ENCODE measurements at regions not wholly inside any gene's neighbourhood (a gene's known extent, or its start where the extent isn't known, plus 50 kb on each side); places are given as distances from the start of the nearest gene placed in this dataset.

- intact Hi-C loops (cut with micrococcal nuclease) = no loop called here
- Histone ChIP-seq H3K4me1 (ENCODE audit: control insufficient read depth in 1 of 2, insufficient read depth in 2 of 2, low read length in 2 of 2) (no peaks in the 10 kb centered on the region), H3K36me3 (replicated peaks in 1 of 2; ENCODE audit: control insufficient read depth in 1 of 2, insufficient read depth in 2 of 2, low read length in 2 of 2) (no peaks in the 10 kb centered on the region), H3K79me2 (ENCODE audit: insufficient read depth, low read length) (no peaks in the 10 kb centered on the region), H2AFZ (ENCODE audit: insufficient read depth, low read depth, low read length, poor library complexity, severe bottlenecking) (no peak overlapping the region), H3K4me2 (replicated peaks; ENCODE audit: extremely low read depth, low read length, poor library complexity, severe bottlenecking) (no peak overlapping the region), H3K27me3 (ENCODE audit: control insufficient read depth in 2 of 2, insufficient read depth in 2 of 2, low read length in 2 of 2) (no peaks in the 10 kb centered on the region), H3K9me3 (replicated peaks in 1 of 2; ENCODE audit: control insufficient read depth in 1 of 2, insufficient read depth in 1 of 2, low read length in 2 of 2) (no peaks in the 10 kb centered on the region), H4K20me1 (ENCODE audit: insufficient read depth, low read length) (no peaks in the 10 kb centered on the region), H3K27ac (ENCODE audit: low read depth in 1 of 2, low read length in 2 of 2) (no peak overlapping the region), H3K9ac (ENCODE audit: insufficient read depth, low read length, poor library complexity, severe bottlenecking) (no peak overlapping the region), H3K4me3 (replicated peaks in 1 of 3; ENCODE audit: low read depth in 2 of 3, low read length in 3 of 3) (no peak overlapping the region)
- Mint-ChIP-seq H3K27ac (no peak overlapping the region), H3K9me3 (peaks cover 0 to 4% (median 0%) of the 10 kb centered on the region in 7 donors), H3K36me3 (no peaks in the 10 kb centered on the region), H3K4me1 (no peaks in the 10 kb centered on the region), H3K4me3 (no peak overlapping the region), H3K27me3 (ENCODE audit: low read depth in 3 of 3) (no peaks in the 10 kb centered on the region)
- TF ChIP-seq CTCF (IDR thresholded peaks at IDR 0.05) = no peak
- DNase-seq = no peak
- 80% methylated on average over 1 of the region's 2 CpGs for WGBS (ENCODE audit: insufficient coverage)
Observed at GRCh38 chr6:120489941-120490340, 844.3 kb downstream of the TBC1D32 start.

- no peaks in the 10 kb centered on the region for H4K20me1 ChIP-seq (ENCODE audit: insufficient read depth, low read length)
- Mint-ChIP-seq H3K4me1 (no peaks in the 10 kb centered on the region), H3K27ac (no peak overlapping the region), H3K9me3 (peaks cover 0 to 4% (median 2%) of the 10 kb centered on the region in 7 donors), H3K27me3 (ENCODE audit: low read depth in 3 of 3) (no peaks in the 10 kb centered on the region), H3K36me3 (no peaks in the 10 kb centered on the region), H3K4me3 (no peak overlapping the region)
- WGBS (ENCODE audit: insufficient coverage) = 100% methylated on average over 1 of the region's 2 CpGs
- intact Hi-C loops (cut with micrococcal nuclease) = no loop called here
- no peaks in the 10 kb centered on the region for H3K4me1 ChIP-seq (ENCODE audit: control insufficient read depth in 1 of 2, insufficient read depth in 2 of 2, low read length in 2 of 2)
- no peak overlapping the region for H3K27ac ChIP-seq (ENCODE audit: low read depth in 1 of 2, low read length in 2 of 2)
- DNase-seq = no peak
- H3K9me3 ChIP-seq (replicated peaks in 1 of 2; ENCODE audit: control insufficient read depth in 1 of 2, insufficient read depth in 1 of 2, low read length in 2 of 2) = peaks cover 5 to 12% of the 10 kb centered on the region in 2 donors
- no peak overlapping the region for H2AFZ ChIP-seq (ENCODE audit: insufficient read depth, low read depth, low read length, poor library complexity, severe bottlenecking)
- H3K36me3 ChIP-seq (replicated peaks in 1 of 2; ENCODE audit: control insufficient read depth in 1 of 2, insufficient read depth in 2 of 2, low read length in 2 of 2) = no peaks in the 10 kb centered on the region
- H3K4me2 ChIP-seq (replicated peaks; ENCODE audit: extremely low read depth, low read length, poor library complexity, severe bottlenecking) = no peak overlapping the region
- no peaks in the 10 kb centered on the region for H3K79me2 ChIP-seq (ENCODE audit: insufficient read depth, low read length)
- H3K4me3 ChIP-seq (replicated peaks in 1 of 3; ENCODE audit: low read depth in 2 of 3, low read length in 3 of 3) = no peak overlapping the region
- no peak for TF ChIP-seq CTCF (IDR thresholded peaks at IDR 0.05)
- H3K27me3 ChIP-seq (ENCODE audit: control insufficient read depth in 2 of 2, insufficient read depth in 2 of 2, low read length in 2 of 2) = no peaks in the 10 kb centered on the region
- no peak overlapping the region for H3K9ac ChIP-seq (ENCODE audit: insufficient read depth, low read length, poor library complexity, severe bottlenecking)
Observed at GRCh38 chr6:120484146-120484545, 850.1 kb downstream of the TBC1D32 start.
